HCT116 (cell line): ENCODE measurements at regions not wholly inside any gene's neighbourhood (a gene's known extent, or its start where the extent isn't known, plus 50 kb on each side); places are given as distances from the start of the nearest gene placed in this dataset.

ENCODE experiments used
- CEBPB ChIP-seq: IDR thresholded peaks from 2 replicates; pipeline ENCODE4 v1.6.1; 2012; ENCODE audit warnings: low read depth
- ELF1 ChIP-seq: IDR thresholded peaks from 2 replicates; pipeline ENCODE4 v1.6.1; 2012; ENCODE audit warnings: low read depth, borderline replicate concordance
- MAX ChIP-seq: IDR thresholded peaks from 2 replicates; pipeline ENCODE4 v1.6.1; 2012
- POLR2AphosphoS5 ChIP-seq: IDR thresholded peaks from 2 replicates; pipeline ENCODE4 v1.6.1; 2011; ENCODE audit warnings: mild to moderate bottlenecking, low read depth, low read length, moderate library complexity
- RAD21 ChIP-seq: IDR thresholded peaks from 2 replicates; pipeline ENCODE4 v1.6.1; 2012; ENCODE audit warnings: low read depth, mild to moderate bottlenecking
- YY1 ChIP-seq: IDR thresholded peaks from 2 replicates; pipeline ENCODE4 v1.6.1; 2011; ENCODE audit warnings: low read length, low read depth, moderate library complexity, mild to moderate bottlenecking; ENCODE audit not compliant: insufficient replicate concordance; ENCODE audit errors: extremely low read depth
- TF ChIP-seq, protein P1 (sequence below), 3 experiments: fragments of 200-600 bp in 1 of 3; sonication (generic) in 1 of 3; IDR thresholded peaks in 2 of 3; conservative IDR thresholded peaks in 1 of 3; 2 replicates each; pipeline ENCODE4 v1.5.1; 2012 to 2017; ENCODE audit warnings: low read depth in 2 of 3, low read length in 2 of 3, antibody characterized with exemption in 1 of 3, borderline replicate concordance in 1 of 3, control low read depth in 1 of 3, mild to moderate bottlenecking in 1 of 3, mixed read lengths in 1 of 3, mixed run types in 1 of 3, moderate library complexity in 1 of 3; ENCODE audit not compliant: insufficient read depth in 1 of 3
- TF ChIP-seq, protein P2 (sequence below): IDR thresholded peaks from 2 replicates; pipeline ENCODE4 v1.6.1; 2012

- TF ChIP-seq, protein P1, sequence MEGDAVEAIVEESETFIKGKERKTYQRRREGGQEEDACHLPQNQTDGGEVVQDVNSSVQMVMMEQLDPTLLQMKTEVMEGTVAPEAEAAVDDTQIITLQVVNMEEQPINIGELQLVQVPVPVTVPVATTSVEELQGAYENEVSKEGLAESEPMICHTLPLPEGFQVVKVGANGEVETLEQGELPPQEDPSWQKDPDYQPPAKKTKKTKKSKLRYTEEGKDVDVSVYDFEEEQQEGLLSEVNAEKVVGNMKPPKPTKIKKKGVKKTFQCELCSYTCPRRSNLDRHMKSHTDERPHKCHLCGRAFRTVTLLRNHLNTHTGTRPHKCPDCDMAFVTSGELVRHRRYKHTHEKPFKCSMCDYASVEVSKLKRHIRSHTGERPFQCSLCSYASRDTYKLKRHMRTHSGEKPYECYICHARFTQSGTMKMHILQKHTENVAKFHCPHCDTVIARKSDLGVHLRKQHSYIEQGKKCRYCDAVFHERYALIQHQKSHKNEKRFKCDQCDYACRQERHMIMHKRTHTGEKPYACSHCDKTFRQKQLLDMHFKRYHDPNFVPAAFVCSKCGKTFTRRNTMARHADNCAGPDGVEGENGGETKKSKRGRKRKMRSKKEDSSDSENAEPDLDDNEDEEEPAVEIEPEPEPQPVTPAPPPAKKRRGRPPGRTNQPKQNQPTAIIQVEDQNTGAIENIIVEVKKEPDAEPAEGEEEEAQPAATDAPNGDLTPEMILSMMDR (IDR thresholded peaks at IDR 0.05 in 2 of 3, conservative IDR thresholded peaks at IDR 0.05 in 1 of 3; ENCODE audit: borderline replicate concordance in 1 of 3, insufficient read depth in 1 of 3, low read depth in 2 of 3, low read length in 2 of 3), result no peak
- no peak for TF ChIP-seq RAD21
- TF ChIP-seq, protein P2, sequence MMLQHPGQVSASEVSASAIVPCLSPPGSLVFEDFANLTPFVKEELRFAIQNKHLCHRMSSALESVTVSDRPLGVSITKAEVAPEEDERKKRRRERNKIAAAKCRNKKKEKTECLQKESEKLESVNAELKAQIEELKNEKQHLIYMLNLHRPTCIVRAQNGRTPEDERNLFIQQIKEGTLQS, result no peak
- no peak for TF ChIP-seq POLR2AphosphoS5
- no peak for TF ChIP-seq YY1
- TF ChIP-seq MAX, result no peak
- TF ChIP-seq CEBPB, result no peak
- TF ChIP-seq ELF1, result no peak
Observed at GRCh38 chr1:66462313-66462712, 71.6 kb upstream of the SGIP1 start.
